DND-41 (cell line): ENCODE measurements at regions not wholly inside any gene's neighbourhood (a gene's known extent, or its start where the extent isn't known, plus 50 kb on each side); places are given as distances from the start of the nearest gene placed in this dataset.

Source experiments
- EZH2 ChIP-seq: IDR thresholded peaks from 3 replicates; pipeline ENCODE4 v1.6.1; 2012; ENCODE audit warnings: borderline replicate concordance, low read depth, mild to moderate bottlenecking, moderate library complexity, low read length, inconsistent platforms; ENCODE audit not compliant: severe bottlenecking
- TF ChIP-seq, protein P1 (sequence below): IDR thresholded peaks from 2 replicates; pipeline ENCODE4 v1.5.1; 2012; ENCODE audit warnings: borderline replicate concordance, low read length, moderate library complexity, mild to moderate bottlenecking; ENCODE audit not compliant: poor library complexity, severe bottlenecking; ENCODE audit errors: extremely low read depth

DNA sequence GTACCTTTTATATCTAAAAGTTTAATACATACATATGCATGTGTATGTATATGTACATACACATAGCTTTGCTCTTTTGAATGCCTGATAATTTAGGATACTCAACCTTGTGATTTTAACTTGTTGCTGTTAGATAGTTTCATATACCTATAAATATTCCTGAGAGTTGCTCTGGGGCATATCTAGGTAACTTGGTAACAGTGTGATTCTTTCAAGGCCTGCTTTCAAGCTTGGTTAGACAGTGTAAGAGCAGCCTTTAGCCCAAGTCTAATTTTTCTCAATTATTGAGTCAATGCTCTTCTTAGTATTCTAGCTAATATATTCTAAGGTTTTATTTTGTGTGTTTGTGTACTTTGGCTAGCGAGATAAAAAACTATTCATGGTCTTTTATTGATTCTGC, 762.1 kb upstream of the MIR17HG start:
- TF ChIP-seq, protein P1, sequence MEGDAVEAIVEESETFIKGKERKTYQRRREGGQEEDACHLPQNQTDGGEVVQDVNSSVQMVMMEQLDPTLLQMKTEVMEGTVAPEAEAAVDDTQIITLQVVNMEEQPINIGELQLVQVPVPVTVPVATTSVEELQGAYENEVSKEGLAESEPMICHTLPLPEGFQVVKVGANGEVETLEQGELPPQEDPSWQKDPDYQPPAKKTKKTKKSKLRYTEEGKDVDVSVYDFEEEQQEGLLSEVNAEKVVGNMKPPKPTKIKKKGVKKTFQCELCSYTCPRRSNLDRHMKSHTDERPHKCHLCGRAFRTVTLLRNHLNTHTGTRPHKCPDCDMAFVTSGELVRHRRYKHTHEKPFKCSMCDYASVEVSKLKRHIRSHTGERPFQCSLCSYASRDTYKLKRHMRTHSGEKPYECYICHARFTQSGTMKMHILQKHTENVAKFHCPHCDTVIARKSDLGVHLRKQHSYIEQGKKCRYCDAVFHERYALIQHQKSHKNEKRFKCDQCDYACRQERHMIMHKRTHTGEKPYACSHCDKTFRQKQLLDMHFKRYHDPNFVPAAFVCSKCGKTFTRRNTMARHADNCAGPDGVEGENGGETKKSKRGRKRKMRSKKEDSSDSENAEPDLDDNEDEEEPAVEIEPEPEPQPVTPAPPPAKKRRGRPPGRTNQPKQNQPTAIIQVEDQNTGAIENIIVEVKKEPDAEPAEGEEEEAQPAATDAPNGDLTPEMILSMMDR = no peak
- TF ChIP-seq EZH2 = no peak
